Trophoblast cell (in vitro differentiated cells and primary cell): ENCODE measurements at regions not wholly inside any gene's neighbourhood (a gene's known extent, or its start where the extent isn't known, plus 50 kb on each side); places are given as distances from the start of the nearest gene placed in this dataset.

Source experiments
- DNase-seq, 2 donors: peaks; one replicate each; pipeline ENCODE4 v3.0.0-alpha.2; 2016
- H2AFZ ChIP-seq: 2 replicates; pipeline ENCODE4 v1.6.1; 2013; ENCODE audit warnings: low read length, moderate library complexity, mild to moderate bottlenecking; ENCODE audit not compliant: insufficient read depth, poor library complexity
- H2AK5ac ChIP-seq: 2 replicates; pipeline ENCODE4 v1.6.1; 2013; ENCODE audit warnings: mild to moderate bottlenecking, low read length
- H2BK120ac ChIP-seq: 2 replicates; pipeline ENCODE4 v1.6.1; 2013; ENCODE audit warnings: low read length, mild to moderate bottlenecking, moderate library complexity; ENCODE audit not compliant: insufficient read depth, poor library complexity
- H2BK12ac ChIP-seq: 2 replicates; pipeline ENCODE4 v1.6.1; 2013; ENCODE audit warnings: mild to moderate bottlenecking, low read length, moderate library complexity
- H2BK5ac ChIP-seq: 2 replicates; pipeline ENCODE4 v1.6.1; 2013; ENCODE audit warnings: low read length, low read depth, moderate library complexity, mild to moderate bottlenecking; ENCODE audit not compliant: poor library complexity
- H3K14ac ChIP-seq: 2 replicates; pipeline ENCODE4 v1.6.1; 2013; ENCODE audit warnings: mild to moderate bottlenecking, low read length
- H3K18ac ChIP-seq: 2 replicates; pipeline ENCODE4 v1.6.1; 2013; ENCODE audit warnings: mild to moderate bottlenecking, low read length
- H3K23ac ChIP-seq: 2 replicates; pipeline ENCODE4 v1.6.1; 2013; ENCODE audit warnings: low read length
- H3K27ac ChIP-seq: 2 replicates; pipeline ENCODE4 v1.5.1; 2013; ENCODE audit warnings: low read depth, mild to moderate bottlenecking, inconsistent platforms, low read length, moderate library complexity
- H3K27me3 ChIP-seq: 2 replicates; pipeline ENCODE4 v1.6.1; 2013; ENCODE audit warnings: inconsistent platforms, mild to moderate bottlenecking, low read length, moderate library complexity; ENCODE audit not compliant: insufficient read depth
- H3K36me3 ChIP-seq, 2 experiments: 1 replicate in 1 of 2; 2 replicates in 1 of 2; pipeline ENCODE4 v1.6.1; 2013; ENCODE audit warnings: low read length in 2 of 2, mild to moderate bottlenecking in 2 of 2, moderate library complexity in 1 of 2; ENCODE audit not compliant: insufficient read depth in 2 of 2, control insufficient read depth in 1 of 2
- H3K4ac ChIP-seq: 2 replicates; pipeline ENCODE4 v1.6.1; 2013; ENCODE audit warnings: low read depth, mild to moderate bottlenecking, low read length, moderate library complexity
- H3K4me1 ChIP-seq, 2 experiments: 1 replicate in 1 of 2; 2 replicates in 1 of 2; pipeline ENCODE4 v1.6.1; 2013; ENCODE audit warnings: low read length in 2 of 2, mild to moderate bottlenecking in 2 of 2, moderate library complexity in 1 of 2; ENCODE audit not compliant: insufficient read depth in 2 of 2, control insufficient read depth in 1 of 2
- H3K4me2 ChIP-seq: 2 replicates; pipeline ENCODE4 v1.6.1; 2013; ENCODE audit warnings: inconsistent platforms, mild to moderate bottlenecking, low read length, moderate library complexity
- H3K4me3 ChIP-seq: 2 replicates; pipeline ENCODE4 v1.5.1; 2013; ENCODE audit warnings: mild to moderate bottlenecking, low read depth, low read length, inconsistent platforms
- H3K79me1 ChIP-seq: one replicate; pipeline ENCODE4 v1.6.1; 2013; ENCODE audit warnings: low read length
- H3K79me2 ChIP-seq: 2 replicates; pipeline ENCODE4 v1.6.1; 2013; ENCODE audit warnings: low read length, mild to moderate bottlenecking; ENCODE audit not compliant: control insufficient read depth, insufficient read depth, poor library complexity
- H3K9ac ChIP-seq: 2 replicates; pipeline ENCODE4 v1.6.1; 2013; ENCODE audit warnings: mild to moderate bottlenecking, low read length
- H3K9me3 ChIP-seq: 2 replicates; pipeline ENCODE4 v1.6.1; 2013; ENCODE audit warnings: low read depth, mild to moderate bottlenecking, control low read depth, inconsistent platforms, low read length; ENCODE audit not compliant: insufficient read depth
- H4K12ac ChIP-seq: 2 replicates; pipeline ENCODE4 v1.6.1; 2013; ENCODE audit warnings: low read depth, mild to moderate bottlenecking, low read length, moderate library complexity
- H4K8ac ChIP-seq: 2 replicates; pipeline ENCODE4 v1.6.1; 2013; ENCODE audit warnings: low read depth, mild to moderate bottlenecking, low read length, moderate library complexity
- H4K91ac ChIP-seq: one replicate; pipeline ENCODE4 v1.6.1; 2013; ENCODE audit warnings: low read depth, mild to moderate bottlenecking, low read length, moderate library complexity
- WGBS: extraction: QIAGEN DNeasy Blood & Tissue Kit; methylation state at CpG from one replicate; pipeline ENCODE4 v1.1.7; 2013; ENCODE audit warnings: missing lambda C conversion rate; ENCODE audit not compliant: insufficient read length, insufficient coverage; ENCODE audit errors: extremely low coverage; 5-methylcytosine and 5-hydroxymethylcytosine counted together

DNA sequence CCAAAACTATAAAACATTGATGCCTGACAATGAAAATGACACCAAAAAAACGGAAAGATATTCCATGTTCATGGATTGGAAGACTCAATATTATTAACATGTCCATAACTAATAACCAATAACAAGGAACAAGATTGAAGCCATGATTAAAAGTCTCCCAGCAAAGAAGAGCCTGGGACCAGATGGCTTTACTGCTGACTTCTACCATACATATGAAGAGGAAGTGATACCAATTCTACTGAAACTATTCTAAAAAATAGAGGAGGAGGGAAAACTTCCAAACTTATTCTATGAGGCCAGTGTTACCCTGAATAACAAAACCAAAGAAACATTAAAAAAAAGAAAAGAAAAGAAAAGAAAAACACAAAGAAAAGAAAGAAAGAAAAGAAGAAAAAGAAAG is 54.6 kb upstream of the ATF7IP start:
- no peak overlapping the region for H3K23ac ChIP-seq
- H3K4me3 ChIP-seq = no peak overlapping the region
- no peak overlapping the region for H4K91ac ChIP-seq
- no peak overlapping the region for H3K4ac ChIP-seq
- no peak overlapping the region for H3K9ac ChIP-seq
- no peaks in the 10 kb centered on the region for H3K27me3 ChIP-seq
- no peaks in the 10 kb centered on the region for H3K9me3 ChIP-seq
- H3K14ac ChIP-seq = no peak overlapping the region
- no peak overlapping the region for H3K27ac ChIP-seq
- H4K12ac ChIP-seq = no peak overlapping the region
- H2AK5ac ChIP-seq = no peak overlapping the region
- no CpG with 5 or more reads among the region's 1 CpG for WGBS
- no peak overlapping the region for H2AFZ ChIP-seq
- no peaks in the 10 kb centered on the region for H3K36me3 ChIP-seq
- H3K4me2 ChIP-seq = no peak overlapping the region
- no peak overlapping the region for H2BK12ac ChIP-seq
- no peaks in the 10 kb centered on the region for H3K79me2 ChIP-seq
- no peaks in the 10 kb centered on the region for H3K4me1 ChIP-seq
- no peak overlapping the region for H2BK5ac ChIP-seq
- no peak overlapping the region for H3K18ac ChIP-seq
- no peak for DNase-seq
- H4K8ac ChIP-seq = no peak overlapping the region
- no peaks in the 10 kb centered on the region for H3K79me1 ChIP-seq
- H2BK120ac ChIP-seq = no peak overlapping the region

DNA sequence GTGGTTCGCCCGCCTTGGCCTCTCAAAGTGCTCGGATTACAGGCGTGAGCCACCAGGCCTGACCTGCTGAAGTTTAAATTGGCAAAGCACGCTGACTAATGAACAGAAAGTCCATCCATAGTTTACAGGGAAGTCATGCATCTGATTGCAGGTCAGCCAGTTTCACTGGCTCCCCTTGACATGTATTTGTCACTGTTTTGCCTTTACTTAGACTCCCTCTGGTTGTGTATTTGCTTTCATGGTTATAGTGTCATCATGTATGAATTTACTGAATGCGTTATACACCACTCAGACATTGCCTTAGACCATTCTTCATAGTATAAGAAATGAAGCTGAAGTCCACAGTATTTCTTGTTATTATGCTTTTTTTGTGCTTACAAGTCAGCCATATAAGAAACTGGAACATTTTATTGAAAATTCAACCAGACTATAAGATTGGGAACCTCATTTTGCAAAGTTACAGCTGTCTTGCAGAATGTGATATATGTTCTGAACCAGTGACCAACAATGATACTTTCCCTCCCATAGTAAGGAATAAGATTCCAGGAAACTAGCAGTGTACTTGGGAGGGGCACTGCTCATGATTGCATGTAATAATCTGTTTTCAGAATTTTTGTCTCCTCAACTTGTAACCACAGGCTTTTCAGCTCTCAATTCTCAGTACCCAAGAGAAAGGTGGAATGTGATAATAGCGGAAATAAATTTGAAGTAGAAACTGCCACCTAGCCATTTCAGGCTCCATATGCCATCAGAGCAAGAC is 51.9 kb upstream of the ATF7IP start:
- Histone ChIP-seq H3K4me2 (no peak overlapping the region), H3K23ac (no peak overlapping the region), H2BK12ac (no peak overlapping the region), H4K91ac (no peak overlapping the region), H3K79me2 (no peaks in the 10 kb centered on the region), H3K27me3 (no peaks in the 10 kb centered on the region), H4K8ac (no peak overlapping the region), H3K36me3 (no peaks in the 10 kb centered on the region), H3K79me1 (no peaks in the 10 kb centered on the region), H2BK120ac (no peak overlapping the region), H2AFZ (no peak overlapping the region), H3K18ac (no peak overlapping the region), H4K12ac (no peak overlapping the region), H3K4me1 (no peaks in the 10 kb centered on the region), H3K27ac (no peak overlapping the region), H3K14ac (no peak overlapping the region), H3K4me3 (no peak overlapping the region), H2AK5ac (no peak overlapping the region), H3K9me3 (no peaks in the 10 kb centered on the region), H2BK5ac (no peak overlapping the region), H3K4ac (no peak overlapping the region), H3K9ac (no peak overlapping the region)
- WGBS = no CpG with 5 or more reads among the region's 7 CpGs
- DNase-seq = peak; percentile 90 to 94

DNA sequence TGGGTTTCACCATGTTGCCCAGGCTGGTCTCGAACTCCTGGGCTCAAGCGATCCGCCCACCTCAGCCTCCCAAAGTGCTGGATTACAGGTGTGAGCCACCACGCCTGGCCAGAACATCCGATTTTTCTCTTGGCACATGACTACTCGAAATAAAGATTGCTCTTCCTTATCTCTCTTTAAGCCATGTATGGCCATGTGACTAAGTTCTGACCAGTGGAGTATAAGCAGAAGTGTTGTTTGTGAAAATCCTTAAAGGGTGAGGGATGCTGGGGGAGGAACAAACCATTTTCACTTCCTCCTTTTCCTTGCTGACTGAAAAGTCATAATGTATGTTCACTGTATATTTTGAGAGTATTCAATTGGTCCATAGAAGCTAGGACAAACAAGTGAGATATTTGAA is 50.7 kb upstream of the ATF7IP start:
- no CpG with 5 or more reads among the region's 6 CpGs for WGBS

DNA sequence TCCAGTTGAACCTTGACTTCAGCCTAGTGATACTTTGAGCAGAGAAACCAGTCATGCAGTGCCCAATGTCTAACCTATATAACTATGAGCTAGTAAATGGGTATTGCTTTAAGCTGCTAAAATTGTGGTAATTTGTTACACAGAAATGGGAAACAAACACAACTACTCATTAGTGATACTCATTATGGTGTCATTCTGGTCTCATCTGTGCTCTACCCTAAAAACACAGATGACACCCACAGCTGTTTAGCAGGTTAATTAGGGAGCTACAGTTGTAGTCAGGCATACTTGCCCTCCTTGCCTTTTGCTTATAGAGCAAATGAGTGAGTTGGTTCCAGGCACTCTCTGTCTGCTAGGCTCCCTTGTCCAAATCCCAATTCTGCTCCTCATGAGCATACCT is 50.0 kb upstream of the ATF7IP start:
- Histone ChIP-seq H4K12ac (no peak overlapping the region), H3K9me3 (no peaks in the 10 kb centered on the region), H3K36me3 (peaks cover 0 to 2% of the 10 kb centered on the region in 2 experiments), H3K79me1 (no peaks in the 10 kb centered on the region), H3K18ac (no peak overlapping the region), H4K91ac (no peak overlapping the region), H3K4ac (no peak overlapping the region), H3K79me2 (no peaks in the 10 kb centered on the region), H2BK12ac (no peak overlapping the region), H3K4me2 (no peak overlapping the region), H2AFZ (no peak overlapping the region), H3K27ac (no peak overlapping the region), H3K23ac (no peak overlapping the region), H2AK5ac (no peak overlapping the region), H3K9ac (no peak overlapping the region), H2BK120ac (no peak overlapping the region), H4K8ac (no peak overlapping the region), H3K4me3 (no peak overlapping the region), H3K27me3 (no peaks in the 10 kb centered on the region), H2BK5ac (no peak overlapping the region), H3K4me1 (no peaks in the 10 kb centered on the region), H3K14ac (no peak overlapping the region)
- no peak for DNase-seq

More for the DNA sequence above, 50.7 kb upstream of the ATF7IP start:
- H3K27ac ChIP-seq = no peak overlapping the region
- H3K4me3 ChIP-seq = no peak overlapping the region
- no peak for DNase-seq
- H3K14ac ChIP-seq = no peak overlapping the region
- no peaks in the 10 kb centered on the region for H3K79me1 ChIP-seq
- H4K12ac ChIP-seq = no peak overlapping the region
- no peaks in the 10 kb centered on the region for H3K9me3 ChIP-seq
- no peak overlapping the region for H4K91ac ChIP-seq
- no peaks in the 10 kb centered on the region for H3K79me2 ChIP-seq
- no peak overlapping the region for H3K4ac ChIP-seq
- H4K8ac ChIP-seq = no peak overlapping the region
- no peak overlapping the region for H2AFZ ChIP-seq
- no peaks in the 10 kb centered on the region for H3K4me1 ChIP-seq
- H2AK5ac ChIP-seq = no peak overlapping the region
- no peak overlapping the region for H2BK120ac ChIP-seq
- no peak overlapping the region for H2BK12ac ChIP-seq
- H3K27me3 ChIP-seq = no peaks in the 10 kb centered on the region
- H3K4me2 ChIP-seq = no peak overlapping the region
- H2BK5ac ChIP-seq = no peak overlapping the region
- no peak overlapping the region for H3K18ac ChIP-seq
- H3K23ac ChIP-seq = no peak overlapping the region
- no peak overlapping the region for H3K9ac ChIP-seq
- H3K36me3 ChIP-seq = no peaks in the 10 kb centered on the region
